Gastrocnemius medialis (tissue), 4 donors: ENCODE measurements at regions not wholly inside any gene's neighbourhood (a gene's known extent, or its start where the extent isn't known, plus 50 kb on each side); places are given as distances from the start of the nearest gene placed in this dataset.

ENCODE experiments used
- CTCF ChIP-seq, 5 experiments: fragments of 450-650 bp in 3 of 5; fragments of 200-600 bp in 2 of 5; sonication (generic) in 2 of 5; IDR thresholded peaks in 4 of 5; conservative IDR thresholded peaks in 1 of 5; 1 replicate in 4 of 5; 2 replicates in 1 of 5; pipeline ENCODE4 v1.5.1; 2016 to 2019; ENCODE audit warnings: antibody characterized with exemption in 5 of 5, mild to moderate bottlenecking in 3 of 5, moderate library complexity in 3 of 5
- POLR2A ChIP-seq, 2 donors: fragments of 450-650 bp; IDR thresholded peaks; one replicate each; pipeline ENCODE4 v1.6.1; 2017; ENCODE audit warnings: antibody characterized with exemption in 2 of 2, mild to moderate bottlenecking in 2 of 2, moderate library complexity in 2 of 2

- no peak for TF ChIP-seq CTCF (IDR thresholded peaks at IDR 0.05 in 4 of 5, conservative IDR thresholded peaks at IDR 0.05 in 1 of 5)
- no peak for TF ChIP-seq POLR2A (IDR thresholded peaks at IDR 0.05)
Observed at GRCh38 chr4:1540601-1541375, 134.5 kb upstream of the NKX1-1 start.
